GM19023 (cell line): ENCODE measurements at regions not wholly inside any gene's neighbourhood (a gene's known extent, or its start where the extent isn't known, plus 50 kb on each side); places are given as distances from the start of the nearest gene placed in this dataset.

ENCODE experiments used
- ATAC-seq: cut with Tn5 transposase; IDR thresholded peaks from one replicate; pipeline ENCODE4 v1.9.1; 2021; ENCODE audit warnings: mild to moderate bottlenecking, moderate library complexity; ENCODE audit not compliant: unreplicated experiment

DNA sequence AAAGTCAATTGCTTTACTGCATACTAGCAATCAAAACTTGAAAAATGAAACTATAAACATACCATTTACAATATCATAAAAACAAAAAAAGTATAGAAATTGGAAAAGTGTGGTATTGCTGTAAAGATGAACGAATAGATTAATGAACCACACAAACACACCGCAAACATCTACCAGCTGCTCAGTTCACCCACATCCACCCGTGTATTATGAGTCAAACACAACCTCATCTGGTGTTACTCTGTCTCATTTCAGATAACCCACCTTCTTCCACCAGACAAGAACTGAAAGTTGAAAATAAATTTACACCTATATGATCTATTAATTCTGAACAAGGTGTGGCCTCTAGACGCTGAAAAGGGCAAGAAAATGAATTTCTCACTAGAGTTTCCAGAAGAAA is 53.3 kb downstream of the BLID start:
- no peak for ATAC-seq

DNA sequence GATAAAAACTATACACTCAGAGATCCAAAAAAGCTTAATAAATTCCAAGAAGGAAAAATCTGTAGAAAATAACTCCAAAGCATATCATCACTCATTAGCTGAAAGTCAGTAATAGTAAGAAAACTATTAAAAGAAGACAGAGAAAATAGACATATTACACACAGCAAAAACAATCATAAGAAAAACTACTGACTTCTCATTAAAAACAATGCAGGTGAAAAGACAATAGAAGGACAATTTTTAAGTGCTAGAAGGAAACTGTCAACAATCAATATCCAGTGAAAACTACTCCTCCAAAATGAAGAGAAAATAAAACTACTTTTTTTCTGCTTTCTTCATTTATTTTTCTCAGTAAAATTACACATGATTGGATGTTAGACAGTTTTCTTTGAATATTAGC is 56.5 kb downstream of the BLID start:
- no peak for ATAC-seq

DNA sequence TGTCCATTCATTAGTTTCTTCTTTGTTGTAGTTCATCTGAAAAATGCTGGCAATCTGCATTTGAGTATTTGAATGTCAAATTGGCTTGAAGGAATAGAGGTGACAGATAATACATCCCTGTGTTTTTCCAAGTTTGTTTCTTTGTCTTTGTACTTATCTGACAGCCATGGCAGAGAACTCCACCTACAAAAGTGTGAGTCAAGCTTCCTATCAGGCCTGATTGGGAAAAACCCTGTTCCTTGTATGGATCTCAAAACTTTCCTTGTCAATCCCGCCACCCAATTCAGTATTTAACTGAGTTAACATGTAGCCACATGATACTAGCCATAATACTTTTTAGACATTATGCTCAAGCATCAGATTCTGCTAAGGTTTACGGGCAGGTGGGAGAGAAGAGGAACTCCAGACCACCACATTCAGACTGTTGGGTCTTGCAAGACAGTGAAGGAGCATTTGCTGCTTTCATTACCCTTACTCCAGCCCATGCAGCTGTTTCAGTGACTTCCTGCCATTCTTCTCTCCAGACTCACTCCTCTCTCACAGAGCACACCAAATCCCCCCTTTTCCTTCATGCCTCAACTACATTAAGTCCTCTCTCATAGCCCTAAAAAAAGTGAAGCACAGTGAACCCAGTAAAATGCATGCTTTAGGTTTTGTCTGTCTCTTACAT is 65.9 kb downstream of the BLID start:
- no peak for ATAC-seq

DNA sequence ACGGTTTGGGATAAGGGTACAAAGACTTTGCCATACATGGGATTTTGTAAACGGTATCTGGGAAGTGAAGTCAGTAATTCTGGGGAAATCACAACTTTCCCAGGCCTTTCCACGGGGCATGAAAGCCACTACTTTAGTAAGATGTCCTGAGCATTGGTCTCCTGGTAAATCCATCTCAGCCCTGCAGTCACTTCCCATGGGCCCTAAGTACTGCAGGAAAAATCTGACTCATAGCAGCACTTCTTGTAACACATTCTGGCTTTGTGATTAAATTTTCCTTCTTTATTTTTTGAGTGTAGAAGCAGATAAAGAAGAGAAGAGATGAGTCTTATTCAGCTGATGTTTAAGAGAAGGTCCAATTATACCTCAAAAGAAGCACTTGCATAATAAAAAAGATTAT is 67.6 kb downstream of the BLID start:
- ATAC-seq: no peak

DNA sequence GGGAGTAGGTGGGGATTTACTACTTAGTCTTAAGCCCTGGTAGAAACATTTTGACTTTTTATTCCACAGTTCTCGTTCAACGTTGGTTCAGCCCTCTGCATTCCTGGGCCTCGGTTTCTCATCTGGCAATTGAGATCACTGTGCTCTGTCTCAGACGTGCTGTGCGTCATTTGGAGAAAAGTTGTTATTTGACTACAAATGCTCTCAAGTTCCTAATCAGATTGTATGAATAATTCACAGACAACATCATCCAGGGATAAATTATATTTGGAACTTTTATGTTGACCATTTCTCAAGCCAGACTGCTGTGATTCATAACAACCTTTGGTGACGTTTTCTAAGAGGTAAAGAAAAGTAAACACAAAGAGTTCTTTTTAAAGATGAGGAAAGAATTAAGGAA is 69.2 kb downstream of the BLID start:
- no peak for ATAC-seq

DNA sequence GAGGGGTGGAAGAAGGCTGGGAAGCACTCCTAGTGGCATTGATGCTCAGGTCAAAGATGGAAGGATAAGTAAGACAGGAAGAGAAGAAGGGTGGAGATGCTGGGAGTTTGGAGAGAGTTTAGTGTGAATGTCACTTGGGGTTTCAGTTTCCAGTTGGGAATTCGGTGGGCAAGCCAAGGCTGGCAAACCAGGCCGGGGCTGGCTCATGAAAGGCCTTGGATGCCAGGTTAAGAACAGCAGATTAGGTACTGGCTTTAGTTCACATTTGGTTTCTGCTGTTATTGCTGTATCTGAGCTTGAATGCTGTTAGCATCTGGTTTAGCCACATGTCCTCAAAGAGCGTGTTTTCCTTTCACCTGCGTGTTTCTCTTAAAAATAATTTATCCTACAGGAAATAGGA is 69.6 kb downstream of the BLID start:
- no peak for ATAC-seq

DNA sequence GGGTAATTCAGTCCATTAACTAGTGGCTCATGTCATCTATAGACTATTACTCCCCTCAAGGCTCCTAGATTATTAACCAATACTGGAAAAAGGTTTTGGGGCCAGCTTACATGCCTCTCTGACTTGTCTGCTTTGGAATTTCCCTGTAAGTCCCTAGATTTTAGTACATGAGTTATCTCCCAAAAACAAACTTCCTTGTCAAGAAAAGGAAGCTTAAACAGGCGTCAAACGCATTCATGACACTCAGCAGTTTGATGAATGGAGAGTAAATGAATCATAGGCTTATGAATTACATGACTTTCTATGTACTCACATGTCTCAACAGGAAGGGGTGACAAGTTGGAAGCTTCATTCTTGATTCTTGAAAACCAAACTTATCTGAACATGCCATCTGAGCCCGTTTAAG is 70.8 kb downstream of the BLID start:
- ATAC-seq: no peak

DNA sequence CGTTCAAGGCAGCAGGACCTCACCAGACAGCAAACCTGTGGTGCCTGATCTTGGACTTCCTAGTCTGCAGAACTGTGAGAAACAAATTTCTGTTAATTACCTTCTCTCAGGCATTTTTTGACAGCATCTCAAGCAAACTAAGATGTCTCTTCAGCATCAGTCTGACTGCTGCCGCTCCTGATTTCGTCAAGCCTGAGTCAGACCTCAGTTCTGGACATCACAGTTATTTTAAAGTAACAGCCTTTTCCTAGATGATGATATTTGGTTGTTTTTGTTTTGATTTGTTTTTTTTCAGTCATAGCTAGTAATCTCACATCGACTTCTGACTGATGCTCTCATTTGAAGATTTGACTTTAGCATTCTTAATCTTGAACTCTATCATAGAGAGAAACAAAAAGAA is 71.9 kb downstream of the BLID start:
- ATAC-seq: no peak

DNA sequence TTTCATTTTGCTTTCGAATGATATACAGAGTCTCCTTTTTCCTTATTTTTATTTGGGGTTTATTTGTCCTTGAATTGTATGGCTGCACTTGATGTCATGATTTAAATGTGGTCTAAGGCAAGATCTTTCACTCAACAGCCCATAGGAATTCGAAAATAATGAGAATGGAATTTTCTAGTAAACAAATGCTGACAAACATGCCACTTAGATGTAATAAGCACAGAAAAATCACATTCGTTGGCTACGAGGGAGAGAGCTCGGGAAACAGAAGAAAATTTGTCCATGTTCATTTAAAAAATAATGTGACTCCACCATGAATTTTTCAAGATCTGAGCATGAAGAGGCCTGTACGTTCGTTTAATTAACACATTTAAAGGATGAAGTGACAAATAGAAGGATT is 73.0 kb downstream of the BLID start:
- ATAC-seq: no peak

DNA sequence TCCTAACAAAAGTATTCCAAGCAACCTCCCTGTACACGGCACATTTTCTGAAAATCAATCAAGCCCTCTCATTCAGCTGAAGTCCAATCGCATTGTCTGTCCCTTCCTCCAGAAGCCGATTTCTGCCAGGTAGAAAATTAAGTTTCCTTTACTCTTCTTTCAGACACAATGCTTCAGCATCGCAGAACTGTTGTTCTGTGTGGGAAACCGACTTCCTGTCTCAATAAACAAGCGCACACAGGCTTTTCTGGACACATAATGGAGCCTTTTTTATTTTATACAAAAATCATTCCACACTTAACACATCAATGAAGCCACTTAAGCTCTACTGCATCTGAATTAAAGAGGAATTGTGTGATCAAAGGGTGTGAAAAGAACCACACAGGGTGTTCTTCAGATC is 75.6 kb downstream of the BLID start:
- ATAC-seq: no peak

DNA sequence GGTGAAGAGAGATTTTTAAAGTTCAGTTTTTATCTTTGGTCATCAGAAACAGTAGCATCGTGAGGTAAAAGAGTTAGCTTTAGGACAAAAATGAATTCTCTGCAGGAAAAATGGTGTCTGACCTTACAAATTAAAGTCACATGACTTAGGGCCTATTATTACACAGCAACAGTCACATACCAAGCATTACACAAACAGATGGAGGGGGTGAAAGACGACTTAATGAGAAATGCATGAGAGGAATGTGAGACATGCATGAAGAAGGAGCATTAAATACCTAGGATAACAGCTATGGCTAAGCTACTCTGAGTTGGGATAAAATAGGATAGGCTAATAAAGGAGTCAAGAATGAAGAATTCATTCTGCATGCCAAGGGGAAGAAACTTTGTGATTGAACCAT is 77.5 kb downstream of the BLID start:
- ATAC-seq: no peak

DNA sequence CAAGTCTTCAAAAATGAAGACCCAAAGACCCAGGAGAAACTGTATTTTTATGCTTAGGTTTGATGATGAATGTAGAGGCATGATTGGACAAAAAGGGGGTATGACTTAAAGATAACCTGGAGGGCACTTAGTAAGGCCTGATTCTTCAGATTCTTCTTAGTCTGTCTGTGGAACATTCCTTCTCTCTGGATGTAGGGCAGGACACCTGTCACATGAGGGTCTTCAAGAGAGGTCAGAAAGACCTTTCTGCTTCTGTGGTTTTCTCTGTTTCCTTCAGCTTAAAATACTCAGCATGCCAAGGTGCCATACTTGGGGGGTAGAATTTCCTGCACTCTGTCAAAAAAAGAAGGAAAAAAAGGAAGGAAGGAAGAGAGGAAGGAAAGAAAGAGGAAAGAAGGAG is 78.1 kb downstream of the BLID start:
- ATAC-seq: no peak

DNA sequence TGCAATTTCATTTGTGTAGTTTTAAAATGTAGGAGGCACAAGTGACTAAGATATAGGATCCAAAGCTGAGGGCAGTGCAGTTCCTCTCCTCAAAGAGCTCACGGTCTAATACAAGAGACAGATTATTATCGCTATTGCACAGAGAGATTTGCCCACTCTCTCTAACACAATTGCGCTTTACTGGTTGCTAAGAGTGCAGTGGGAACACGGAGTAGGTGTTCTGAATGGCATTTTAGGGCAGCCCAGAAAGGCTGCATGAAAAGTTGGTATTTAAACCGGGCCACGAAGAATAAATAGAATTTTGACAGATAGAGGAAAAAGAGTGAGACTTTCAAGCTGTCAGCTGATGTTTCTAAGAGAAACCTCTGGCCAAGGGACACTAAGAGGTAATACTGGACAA is 79.5 kb downstream of the BLID start:
- ATAC-seq: no peak

DNA sequence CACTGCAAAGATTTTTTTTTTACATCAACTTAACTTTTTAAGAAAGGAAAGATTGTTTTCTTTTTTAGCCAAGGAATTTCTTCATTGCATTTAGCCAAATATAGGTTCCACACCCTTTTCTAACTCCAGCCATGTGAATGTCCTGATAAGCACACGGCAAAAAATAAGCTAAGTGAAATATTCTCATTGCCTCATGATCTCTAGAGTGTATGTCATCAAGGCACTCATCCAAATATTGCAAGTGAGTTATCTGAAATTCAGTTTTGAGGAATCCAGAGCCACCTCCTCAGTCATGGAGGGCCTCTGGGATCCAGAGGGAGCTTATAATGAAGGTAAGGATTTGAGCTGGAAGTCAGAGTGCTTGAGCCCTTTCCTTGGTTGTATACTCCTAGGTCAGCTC is 80.0 kb downstream of the BLID start:
- no peak for ATAC-seq

DNA sequence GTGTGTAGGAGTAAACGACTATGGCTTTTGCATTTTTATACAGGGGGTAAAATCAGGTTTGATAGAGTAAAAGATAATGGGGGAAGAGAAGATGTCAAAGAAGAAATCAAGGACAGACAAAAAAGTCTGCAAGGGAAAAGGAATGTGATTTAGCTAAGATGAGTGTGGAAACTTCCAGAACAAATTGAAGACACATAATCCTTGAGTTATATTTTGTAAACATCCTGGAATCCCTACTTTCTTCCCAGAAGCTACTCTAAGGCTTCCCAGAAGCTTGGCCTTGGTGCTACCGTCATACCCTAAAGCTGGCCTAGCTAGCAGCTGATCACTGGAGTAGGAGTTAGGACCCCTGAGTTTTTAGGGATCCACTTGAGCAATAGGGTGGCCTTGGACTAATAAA is 82.4 kb downstream of the BLID start:
- ATAC-seq: no peak

DNA sequence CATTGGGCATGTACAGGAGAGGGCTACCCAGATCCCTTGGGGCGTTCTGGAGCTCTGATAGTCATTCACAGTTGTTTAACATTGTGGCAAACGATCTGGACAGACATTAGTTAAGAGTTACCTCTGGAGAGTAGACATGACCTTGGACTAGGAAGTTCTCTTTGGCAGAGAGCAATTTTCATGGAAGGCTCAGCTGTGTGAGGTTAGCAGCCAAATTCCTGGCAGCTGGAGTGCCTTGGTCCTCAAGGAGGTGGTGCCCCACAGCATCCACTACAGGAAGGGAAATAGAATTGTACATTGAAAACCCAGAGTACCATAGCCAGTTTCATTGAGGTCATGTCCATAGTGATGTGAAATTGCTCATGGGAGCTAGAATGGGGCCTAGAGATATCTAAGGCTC is 82.8 kb downstream of the BLID start:
- no peak for ATAC-seq

DNA sequence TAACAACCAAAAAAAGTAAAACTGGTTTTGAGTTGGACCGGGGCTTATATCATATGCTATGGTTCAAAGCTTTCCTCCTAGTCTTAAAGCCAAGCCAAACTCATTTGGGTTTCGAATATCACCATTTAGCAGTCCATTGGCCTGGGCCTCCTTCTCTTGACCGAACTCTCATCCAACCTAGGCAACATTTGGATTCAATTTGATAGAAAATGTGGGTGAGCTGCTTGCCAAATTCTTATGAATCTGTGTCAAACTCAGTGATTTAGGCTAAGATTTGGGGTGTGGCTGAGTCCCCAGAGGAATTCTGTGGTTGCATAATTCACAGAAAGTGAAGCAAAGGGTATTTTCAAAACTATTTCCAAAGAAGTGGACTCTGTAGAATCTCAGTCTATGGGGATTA is 83.7 kb downstream of the BLID start:
- no peak for ATAC-seq

DNA sequence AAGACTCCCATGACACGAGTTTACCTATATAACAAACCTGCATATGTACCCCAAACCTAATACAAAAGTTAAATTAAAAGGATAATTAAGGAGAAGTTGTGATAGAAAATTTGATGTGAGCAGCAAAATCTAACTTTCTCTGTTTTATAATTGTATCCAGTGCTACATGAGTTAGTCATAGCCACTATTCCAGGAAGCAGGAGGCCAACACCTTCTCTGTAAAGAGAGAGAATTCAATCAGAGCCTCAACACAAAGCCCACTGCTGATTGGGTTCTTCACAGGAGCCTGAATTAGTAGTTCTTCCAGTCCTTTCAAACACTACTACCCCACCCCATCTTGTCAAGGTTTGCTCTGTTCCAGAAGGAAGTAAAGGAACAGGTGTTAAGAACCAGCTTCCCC is 84.2 kb downstream of the BLID start:
- no peak for ATAC-seq

DNA sequence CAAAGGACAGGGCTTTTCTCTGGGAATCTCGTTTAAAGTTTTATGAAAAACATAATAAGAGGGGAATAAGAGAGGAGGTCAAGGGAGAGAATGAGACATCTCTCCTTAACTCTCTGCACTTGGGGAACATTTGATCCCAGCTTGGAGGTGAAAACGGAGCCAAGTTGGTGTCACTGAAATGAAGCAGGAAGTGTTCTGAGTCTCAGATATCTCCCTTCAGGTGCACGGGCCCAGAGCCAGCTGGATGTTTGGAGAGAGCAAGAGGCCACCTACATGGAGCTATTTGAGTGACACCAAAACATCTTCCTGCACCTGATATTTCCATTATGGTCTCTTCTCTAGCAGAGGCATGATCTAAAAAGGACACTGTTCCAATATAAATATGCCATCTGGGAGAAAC is 85.7 kb downstream of the BLID start:
- ATAC-seq: no peak

DNA sequence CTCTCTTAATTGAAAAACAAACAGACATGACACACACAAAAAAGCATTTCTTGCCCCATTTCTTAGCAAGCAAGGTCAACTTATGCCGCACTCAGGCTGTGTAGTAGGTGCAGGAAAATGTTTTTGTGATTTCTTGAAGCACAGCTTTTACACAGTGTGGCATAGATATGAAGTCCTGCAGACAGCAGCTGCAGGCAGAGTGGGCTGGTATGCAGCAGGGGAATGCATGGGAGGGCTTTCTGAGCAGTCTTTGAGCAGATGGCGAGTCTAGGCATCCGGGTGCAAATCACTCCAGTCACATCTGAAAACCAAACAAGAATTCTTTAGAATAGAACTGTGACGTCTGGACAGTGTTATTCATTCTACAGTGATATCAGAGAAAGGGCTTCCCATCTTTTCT is 87.5 kb downstream of the BLID start:
- ATAC-seq: no peak

DNA sequence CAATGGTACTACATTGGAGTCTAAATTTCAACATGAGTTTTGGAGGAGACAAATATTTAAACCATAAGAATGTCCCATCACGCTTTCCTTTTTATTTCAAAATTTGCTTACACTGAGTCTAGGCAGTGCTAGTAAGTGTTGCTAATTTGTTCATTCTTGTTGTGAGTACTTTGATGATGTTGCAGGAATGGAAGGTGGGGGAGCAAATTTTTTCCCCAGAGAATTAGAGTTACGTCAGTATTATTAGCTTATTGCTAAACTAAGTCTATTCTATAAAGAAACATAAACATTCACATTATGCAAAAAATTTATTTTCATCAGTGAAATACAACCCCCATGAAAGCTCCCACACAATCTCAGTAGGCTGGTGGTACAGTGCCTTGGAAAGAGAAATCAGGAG is 88.0 kb downstream of the BLID start:
- no peak for ATAC-seq

DNA sequence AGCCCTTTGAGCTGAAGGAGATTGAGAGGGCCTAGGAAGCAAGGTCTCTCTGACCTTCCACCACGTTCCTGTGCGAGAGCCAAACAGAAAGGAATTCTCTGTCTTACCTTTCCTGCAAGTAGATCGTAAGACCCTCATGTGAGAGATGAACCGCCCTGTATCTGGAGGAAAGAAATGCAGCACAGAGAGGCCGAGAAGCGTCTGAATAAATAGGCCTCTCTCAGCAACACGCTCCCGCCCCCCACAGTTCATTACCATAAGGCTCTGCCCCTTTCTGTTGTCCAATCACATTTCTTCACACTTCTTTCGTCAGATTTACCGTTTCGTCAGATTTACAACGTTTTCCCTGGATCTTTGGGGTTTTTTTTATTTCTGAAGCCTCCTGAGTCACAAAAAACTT is 90.3 kb downstream of the BLID start:
- no peak for ATAC-seq

DNA sequence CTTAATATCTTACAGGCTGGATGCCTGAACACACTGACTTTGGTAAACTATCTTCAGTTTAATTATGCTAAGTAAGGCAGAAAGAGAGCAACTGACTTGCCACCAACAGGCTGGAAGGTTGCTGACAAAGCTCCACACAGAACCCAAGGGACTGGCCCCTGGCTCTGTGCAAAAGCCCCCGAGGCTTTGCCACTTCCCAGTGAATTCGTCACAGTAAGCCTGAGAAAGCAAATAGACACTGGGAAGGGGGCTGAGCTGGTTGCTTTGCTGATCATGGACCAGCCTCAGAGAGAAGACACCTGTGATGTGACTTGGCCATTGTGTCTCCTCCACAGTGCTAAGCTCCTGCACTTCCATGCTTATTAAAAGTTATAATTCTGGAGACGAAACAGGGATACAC is 91.7 kb downstream of the BLID start:
- ATAC-seq: no peak
